Hematopoietic multipotent progenitor cell treated with erythropoietin and hydrocortisone succinate and interleukin-3 and kit ligand, for 8 days (in vitro differentiated cells): ENCODE measurements at regions not wholly inside any gene's neighbourhood (a gene's known extent, or its start where the extent isn't known, plus 50 kb on each side); places are given as distances from the start of the nearest gene placed in this dataset.

Experiments
- DNase-seq: peaks from one replicate; pipeline ENCODE4 v3.0.0-alpha.2; 2015

- no peak for DNase-seq
Observed at GRCh38 chr18:65544701-65545100, 206.1 kb upstream of the CDH7 start.

- DNase-seq = no peak
Observed at GRCh38 chr18:65527879-65528633, 222.8 kb upstream of the CDH7 start.

GRCh38 chr18:65526099-65526498, 224.7 kb upstream of the CDH7 start:
- DNase-seq = no peak

GRCh38 chr18:65523461-65523860, 227.4 kb upstream of the CDH7 start:
- DNase-seq = no peak

GRCh38 chr18:65522907-65523306, 227.9 kb upstream of the CDH7 start:
- no peak for DNase-seq

GRCh38 chr18:65516209-65516608, 234.6 kb upstream of the CDH7 start:
- no peak for DNase-seq

- DNase-seq = no peak
Observed at GRCh38 chr18:65498605-65499004, 252.2 kb upstream of the CDH7 start.

GRCh38 chr18:65487569-65487968, 263.2 kb upstream of the CDH7 start:
- no peak for DNase-seq

GRCh38 chr18:65477455-65477854, 273.4 kb upstream of the CDH7 start:
- DNase-seq = no peak

- no peak for DNase-seq
Observed at GRCh38 chr18:65468881-65469280, 281.9 kb upstream of the CDH7 start.

GRCh38 chr18:65464361-65464760, 286.5 kb upstream of the CDH7 start:
- no peak for DNase-seq

GRCh38 chr18:65459741-65460140, 291.1 kb upstream of the CDH7 start:
- DNase-seq = no peak

- DNase-seq = no peak
Observed at GRCh38 chr18:65458871-65459270, 291.9 kb upstream of the CDH7 start.

- DNase-seq = no peak
Observed at GRCh38 chr18:65439188-65439587, 311.6 kb upstream of the CDH7 start.

GRCh38 chr18:65436430-65436829, 314.4 kb upstream of the CDH7 start:
- DNase-seq = no peak

GRCh38 chr18:65435534-65435933, 315.3 kb upstream of the CDH7 start:
- no peak for DNase-seq

- no peak for DNase-seq
Observed at GRCh38 chr18:65429601-65430000, 321.2 kb upstream of the CDH7 start.

GRCh38 chr18:65425366-65425765, 325.4 kb upstream of the CDH7 start:
- no peak for DNase-seq

GRCh38 chr18:65423776-65424175, 327.0 kb upstream of the CDH7 start:
- no peak for DNase-seq

- DNase-seq = no peak
Observed at GRCh38 chr18:65422544-65423136, 328.2 kb upstream of the CDH7 start.

- no peak for DNase-seq
Observed at GRCh38 chr18:65415098-65415497, 335.7 kb upstream of the CDH7 start.

- DNase-seq = no peak
Observed at GRCh38 chr18:65414501-65414900, 336.3 kb upstream of the CDH7 start.

GRCh38 chr18:65411061-65411460, 339.8 kb upstream of the CDH7 start:
- no peak for DNase-seq

- no peak for DNase-seq
Observed at GRCh38 chr18:65409261-65409660, 341.6 kb upstream of the CDH7 start.

- no peak for DNase-seq
Observed at GRCh38 chr18:65403534-65403933, 347.3 kb upstream of the CDH7 start.
